ENCODE measurements at regions not wholly inside any gene's neighbourhood (a gene's known extent, or its start where the extent isn't known, plus 50 kb on each side); places are given as distances from the start of the nearest gene placed in this dataset.

DNA sequence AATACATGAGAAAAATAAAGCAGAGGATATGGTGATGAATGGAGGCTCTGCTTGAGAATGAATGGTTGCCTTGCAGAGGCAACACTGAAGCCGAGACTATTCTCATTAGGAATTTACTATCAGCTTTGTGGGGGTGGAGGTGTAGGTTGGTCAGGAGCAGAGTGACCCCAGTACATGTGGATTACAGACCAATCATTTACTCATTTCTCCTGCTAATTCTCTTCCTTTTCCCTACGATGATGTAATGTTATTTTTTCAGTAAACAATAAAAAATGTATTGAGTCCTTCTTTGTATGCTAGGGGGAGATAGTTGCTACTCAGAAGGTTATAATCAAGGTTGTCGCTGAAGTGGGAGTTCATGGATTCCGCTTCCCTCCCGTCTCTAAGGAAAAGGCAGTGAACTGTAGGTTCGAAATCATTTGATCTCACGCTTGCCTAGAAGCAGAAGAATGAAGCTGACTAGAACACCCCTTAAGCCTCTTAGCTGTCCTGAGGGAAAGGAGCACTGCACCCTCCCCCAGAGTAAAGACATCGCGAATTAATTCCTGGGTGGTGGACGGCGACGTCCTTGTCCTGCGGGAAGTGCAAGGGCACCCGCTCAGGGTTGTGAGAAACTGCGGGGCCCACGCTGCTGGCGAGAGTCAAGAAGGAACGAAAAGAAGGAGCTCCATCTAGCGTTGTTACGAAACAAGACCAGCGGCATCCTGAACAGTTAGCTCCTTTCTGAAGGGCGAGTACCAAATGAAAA lies 213.2 kb upstream of the PFN2 start (continued):
- TF ChIP-seq TP53 (CRISPR knock-in tag; IDR thresholded peaks at IDR 0.05) (no peak), MAFK (IDR thresholded peaks at IDR 0.05; ENCODE audit: partially characterized antibody) (no peak), FOXS1 (CRISPR knock-in tag; IDR thresholded peaks at IDR 0.05) (no peak), EHF (CRISPR knock-in tag; IDR thresholded peaks at IDR 0.05) (no peak), TFCP2L1 (CRISPR knock-in tag; IDR thresholded peaks at IDR 0.05) (no peak), ZNF302 (CRISPR knock-in tag; IDR thresholded peaks at IDR 0.05) (no peak), NFE2L2 (conservative IDR thresholded peaks at IDR 0.05; ENCODE audit: low read length) (no peak), RCOR1 (IDR thresholded peaks at IDR 0.05; ENCODE audit: low read depth, low read length) (no peak), ESRRA (IDR thresholded peaks at IDR 0.05; ENCODE audit: borderline replicate concordance, low read length) (no peak), CEBPB (IDR thresholded peaks at IDR 0.05) (peak in 1 of 2 experiments; percentile 34; a peak in 1 of 4 replicates), POLR2AphosphoS2 (conservative IDR thresholded peaks at IDR 0.05; ENCODE audit: low read length) (no peak), CHD2 (IDR thresholded peaks at IDR 0.05; ENCODE audit: low read length, partially characterized antibody) (no peak), CBX8 (IDR thresholded peaks at IDR 0.05) (no peak), EP300 (IDR thresholded peaks at IDR 0.05) (no peak), EHMT2 (IDR thresholded peaks at IDR 0.05; ENCODE audit: low read depth) (no peak), GATA3 (IDR thresholded peaks at IDR 0.05; ENCODE audit: borderline replicate concordance) (no peak), KDM5A (IDR thresholded peaks at IDR 0.05) (no peak), JUNB (IDR thresholded peaks at IDR 0.05) (no peak), SMC3 (IDR thresholded peaks at IDR 0.05) (peak; percentile 94), HOXA7 (CRISPR knock-in tag; IDR thresholded peaks at IDR 0.05) (no peak), ZC3H11A (IDR thresholded peaks at IDR 0.05) (no peak), HOXB5 (CRISPR knock-in tag; IDR thresholded peaks at IDR 0.05) (no peak), MYC (IDR thresholded peaks at IDR 0.05; ENCODE audit: borderline replicate concordance, low read length) (0 out of 2 replicates have a peak, but pooled peaks have one; percentile 42), KDM1A (IDR thresholded peaks at IDR 0.05; ENCODE audit: low read depth) (no peak), BHLHE40 (IDR thresholded peaks at IDR 0.05; ENCODE audit: low read depth, low read length) (no peak), ZFP36 (IDR thresholded peaks at IDR 0.05; ENCODE audit: borderline replicate concordance, partially characterized antibody) (peak; percentile 5), RARB (CRISPR knock-in tag; IDR thresholded peaks at IDR 0.05) (no peak)
- TF ChIP-seq, protein P1, sequence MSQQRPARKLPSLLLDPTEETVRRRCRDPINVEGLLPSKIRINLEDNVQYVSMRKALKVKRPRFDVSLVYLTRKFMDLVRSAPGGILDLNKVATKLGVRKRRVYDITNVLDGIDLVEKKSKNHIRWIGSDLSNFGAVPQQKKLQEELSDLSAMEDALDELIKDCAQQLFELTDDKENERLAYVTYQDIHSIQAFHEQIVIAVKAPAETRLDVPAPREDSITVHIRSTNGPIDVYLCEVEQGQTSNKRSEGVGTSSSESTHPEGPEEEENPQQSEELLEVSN (IDR thresholded peaks at IDR 0.05; ENCODE audit: borderline replicate concordance, low read depth): no peak
- TF ChIP-seq, protein P2, sequence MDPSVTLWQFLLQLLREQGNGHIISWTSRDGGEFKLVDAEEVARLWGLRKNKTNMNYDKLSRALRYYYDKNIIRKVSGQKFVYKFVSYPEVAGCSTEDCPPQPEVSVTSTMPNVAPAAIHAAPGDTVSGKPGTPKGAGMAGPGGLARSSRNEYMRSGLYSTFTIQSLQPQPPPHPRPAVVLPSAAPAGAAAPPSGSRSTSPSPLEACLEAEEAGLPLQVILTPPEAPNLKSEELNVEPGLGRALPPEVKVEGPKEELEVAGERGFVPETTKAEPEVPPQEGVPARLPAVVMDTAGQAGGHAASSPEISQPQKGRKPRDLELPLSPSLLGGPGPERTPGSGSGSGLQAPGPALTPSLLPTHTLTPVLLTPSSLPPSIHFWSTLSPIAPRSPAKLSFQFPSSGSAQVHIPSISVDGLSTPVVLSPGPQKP (IDR thresholded peaks at IDR 0.05; ENCODE audit: low read depth, low read length): no peak
- TF ChIP-seq, protein P3, sequence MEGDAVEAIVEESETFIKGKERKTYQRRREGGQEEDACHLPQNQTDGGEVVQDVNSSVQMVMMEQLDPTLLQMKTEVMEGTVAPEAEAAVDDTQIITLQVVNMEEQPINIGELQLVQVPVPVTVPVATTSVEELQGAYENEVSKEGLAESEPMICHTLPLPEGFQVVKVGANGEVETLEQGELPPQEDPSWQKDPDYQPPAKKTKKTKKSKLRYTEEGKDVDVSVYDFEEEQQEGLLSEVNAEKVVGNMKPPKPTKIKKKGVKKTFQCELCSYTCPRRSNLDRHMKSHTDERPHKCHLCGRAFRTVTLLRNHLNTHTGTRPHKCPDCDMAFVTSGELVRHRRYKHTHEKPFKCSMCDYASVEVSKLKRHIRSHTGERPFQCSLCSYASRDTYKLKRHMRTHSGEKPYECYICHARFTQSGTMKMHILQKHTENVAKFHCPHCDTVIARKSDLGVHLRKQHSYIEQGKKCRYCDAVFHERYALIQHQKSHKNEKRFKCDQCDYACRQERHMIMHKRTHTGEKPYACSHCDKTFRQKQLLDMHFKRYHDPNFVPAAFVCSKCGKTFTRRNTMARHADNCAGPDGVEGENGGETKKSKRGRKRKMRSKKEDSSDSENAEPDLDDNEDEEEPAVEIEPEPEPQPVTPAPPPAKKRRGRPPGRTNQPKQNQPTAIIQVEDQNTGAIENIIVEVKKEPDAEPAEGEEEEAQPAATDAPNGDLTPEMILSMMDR (IDR thresholded peaks at IDR 0.05): peak; percentile 89
- TF ChIP-seq, protein P4, sequence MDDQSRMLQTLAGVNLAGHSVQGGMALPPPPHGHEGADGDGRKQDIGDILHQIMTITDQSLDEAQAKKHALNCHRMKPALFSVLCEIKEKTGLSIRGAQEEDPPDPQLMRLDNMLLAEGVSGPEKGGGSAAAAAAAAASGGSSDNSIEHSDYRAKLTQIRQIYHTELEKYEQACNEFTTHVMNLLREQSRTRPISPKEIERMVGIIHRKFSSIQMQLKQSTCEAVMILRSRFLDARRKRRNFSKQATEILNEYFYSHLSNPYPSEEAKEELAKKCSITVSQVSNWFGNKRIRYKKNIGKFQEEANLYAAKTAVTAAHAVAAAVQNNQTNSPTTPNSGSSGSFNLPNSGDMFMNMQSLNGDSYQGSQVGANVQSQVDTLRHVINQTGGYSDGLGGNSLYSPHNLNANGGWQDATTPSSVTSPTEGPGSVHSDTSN (IDR thresholded peaks at IDR 0.05): no peak
- TF ChIP-seq, protein P5, sequence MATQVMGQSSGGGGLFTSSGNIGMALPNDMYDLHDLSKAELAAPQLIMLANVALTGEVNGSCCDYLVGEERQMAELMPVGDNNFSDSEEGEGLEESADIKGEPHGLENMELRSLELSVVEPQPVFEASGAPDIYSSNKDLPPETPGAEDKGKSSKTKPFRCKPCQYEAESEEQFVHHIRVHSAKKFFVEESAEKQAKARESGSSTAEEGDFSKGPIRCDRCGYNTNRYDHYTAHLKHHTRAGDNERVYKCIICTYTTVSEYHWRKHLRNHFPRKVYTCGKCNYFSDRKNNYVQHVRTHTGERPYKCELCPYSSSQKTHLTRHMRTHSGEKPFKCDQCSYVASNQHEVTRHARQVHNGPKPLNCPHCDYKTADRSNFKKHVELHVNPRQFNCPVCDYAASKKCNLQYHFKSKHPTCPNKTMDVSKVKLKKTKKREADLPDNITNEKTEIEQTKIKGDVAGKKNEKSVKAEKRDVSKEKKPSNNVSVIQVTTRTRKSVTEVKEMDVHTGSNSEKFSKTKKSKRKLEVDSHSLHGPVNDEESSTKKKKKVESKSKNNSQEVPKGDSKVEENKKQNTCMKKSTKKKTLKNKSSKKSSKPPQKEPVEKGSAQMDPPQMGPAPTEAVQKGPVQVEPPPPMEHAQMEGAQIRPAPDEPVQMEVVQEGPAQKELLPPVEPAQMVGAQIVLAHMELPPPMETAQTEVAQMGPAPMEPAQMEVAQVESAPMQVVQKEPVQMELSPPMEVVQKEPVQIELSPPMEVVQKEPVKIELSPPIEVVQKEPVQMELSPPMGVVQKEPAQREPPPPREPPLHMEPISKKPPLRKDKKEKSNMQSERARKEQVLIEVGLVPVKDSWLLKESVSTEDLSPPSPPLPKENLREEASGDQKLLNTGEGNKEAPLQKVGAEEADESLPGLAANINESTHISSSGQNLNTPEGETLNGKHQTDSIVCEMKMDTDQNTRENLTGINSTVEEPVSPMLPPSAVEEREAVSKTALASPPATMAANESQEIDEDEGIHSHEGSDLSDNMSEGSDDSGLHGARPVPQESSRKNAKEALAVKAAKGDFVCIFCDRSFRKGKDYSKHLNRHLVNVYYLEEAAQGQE (IDR thresholded peaks at IDR 0.05): no peak
- TF ChIP-seq, protein P6, sequence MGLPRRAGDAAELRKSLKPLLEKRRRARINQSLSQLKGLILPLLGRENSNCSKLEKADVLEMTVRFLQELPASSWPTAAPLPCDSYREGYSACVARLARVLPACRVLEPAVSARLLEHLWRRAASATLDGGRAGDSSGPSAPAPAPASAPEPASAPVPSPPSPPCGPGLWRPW (IDR thresholded peaks at IDR 0.05): no peak
- TF ChIP-seq, protein P7, sequence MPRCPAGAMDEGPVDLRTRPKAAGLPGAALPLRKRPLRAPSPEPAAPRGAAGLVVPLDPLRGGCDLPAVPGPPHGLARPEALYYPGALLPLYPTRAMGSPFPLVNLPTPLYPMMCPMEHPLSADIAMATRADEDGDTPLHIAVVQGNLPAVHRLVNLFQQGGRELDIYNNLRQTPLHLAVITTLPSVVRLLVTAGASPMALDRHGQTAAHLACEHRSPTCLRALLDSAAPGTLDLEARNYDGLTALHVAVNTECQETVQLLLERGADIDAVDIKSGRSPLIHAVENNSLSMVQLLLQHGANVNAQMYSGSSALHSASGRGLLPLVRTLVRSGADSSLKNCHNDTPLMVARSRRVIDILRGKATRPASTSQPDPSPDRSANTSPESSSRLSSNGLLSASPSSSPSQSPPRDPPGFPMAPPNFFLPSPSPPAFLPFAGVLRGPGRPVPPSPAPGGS (IDR thresholded peaks at IDR 0.05): no peak
- TF ChIP-seq, protein P8, sequence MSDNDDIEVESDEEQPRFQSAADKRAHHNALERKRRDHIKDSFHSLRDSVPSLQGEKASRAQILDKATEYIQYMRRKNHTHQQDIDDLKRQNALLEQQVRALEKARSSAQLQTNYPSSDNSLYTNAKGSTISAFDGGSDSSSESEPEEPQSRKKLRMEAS (IDR thresholded peaks at IDR 0.05): peak; percentile 60; the same call in 1 of the 2 replicates

Measured in A549 (cell line).